Fibroblast of lung (primary cell): ENCODE measurements at regions not wholly inside any gene's neighbourhood (a gene's known extent, or its start where the extent isn't known, plus 50 kb on each side); places are given as distances from the start of the nearest gene placed in this dataset.

Experiments used
- DNase-seq, 2 donors: peaks; one replicate each; pipeline versions ENCODE4 v3.0.0 to v3.0.0-alpha.2; 2010; ENCODE audit warnings: low read depth in 2 of 2
- H2AFZ ChIP-seq: 2 replicates; pipeline ENCODE4 v1.5.1; 2012; ENCODE audit warnings: low read length, control low read depth, inconsistent platforms
- H3K27ac ChIP-seq: 2 replicates; pipeline ENCODE4 v1.5.1; 2011; ENCODE audit warnings: low read length, control low read depth; ENCODE audit not compliant: insufficient read depth
- H3K27me3 ChIP-seq: 2 replicates; pipeline ENCODE4 v1.5.1; 2011; ENCODE audit warnings: mild to moderate bottlenecking, low read length; ENCODE audit not compliant: control insufficient read depth, insufficient read depth
- H3K36me3 ChIP-seq: 2 replicates; pipeline ENCODE4 v1.5.1; 2011; ENCODE audit warnings: low read length; ENCODE audit not compliant: control insufficient read depth, insufficient read depth
- H3K4me1 ChIP-seq: 2 replicates; pipeline ENCODE4 v1.5.1; 2011; ENCODE audit warnings: low read length; ENCODE audit not compliant: control insufficient read depth, insufficient read depth; ENCODE audit errors: extremely low read depth
- H3K4me2 ChIP-seq: 2 replicates; pipeline ENCODE4 v1.5.1; 2011; ENCODE audit warnings: low read length, control low read depth; ENCODE audit not compliant: insufficient read depth; ENCODE audit errors: extremely low read depth
- H3K4me3 ChIP-seq, 4 experiments: fragments of 200-600 bp in 1 of 4; sonication (generic) in 1 of 4; replicated peaks in 1 of 4; 2 replicates each; pipeline ENCODE4 v1.5.1; 2011 to 2016; ENCODE audit warnings: low read length in 4 of 4, low read depth in 3 of 4, mild to moderate bottlenecking in 3 of 4, control low read depth in 2 of 4, inconsistent platforms in 1 of 4, mixed read lengths in 1 of 4; ENCODE audit not compliant: insufficient read depth in 1 of 4; ENCODE audit errors: control extremely low read depth in 1 of 4
- H3K79me2 ChIP-seq: 2 replicates; pipeline ENCODE4 v1.5.1; 2012; ENCODE audit warnings: mild to moderate bottlenecking, low read length, inconsistent platforms; ENCODE audit not compliant: control insufficient read depth, insufficient read depth
- H3K9ac ChIP-seq: 2 replicates; pipeline ENCODE4 v1.5.1; 2011; ENCODE audit warnings: mild to moderate bottlenecking, low read length, control low read depth; ENCODE audit not compliant: insufficient read depth
- H3K9me3 ChIP-seq: 2 replicates; pipeline ENCODE4 v1.5.1; 2012; ENCODE audit warnings: low read depth, low read length; ENCODE audit not compliant: control insufficient read depth, insufficient read depth
- H4K20me1 ChIP-seq: 2 replicates; pipeline ENCODE4 v1.5.1; 2011; ENCODE audit warnings: low read length; ENCODE audit not compliant: control insufficient read depth, insufficient read depth; ENCODE audit errors: extremely low read depth
- EZH2 ChIP-seq: IDR thresholded peaks from 2 replicates; pipeline ENCODE4 v1.5.1; 2012; ENCODE audit warnings: low read length, control low read depth, mild to moderate bottlenecking; ENCODE audit errors: missing control alignments
- TF ChIP-seq, protein P1 (sequence below), 2 donors: IDR thresholded peaks in 1 of 2; conservative IDR thresholded peaks in 1 of 2; 1 replicate in 1 of 2; 2 replicates in 1 of 2; pipeline ENCODE4 v1.5.1; 2011 to 2012; ENCODE audit warnings: low read length in 2 of 2, control low read depth in 1 of 2, inconsistent platforms in 1 of 2, low read depth in 1 of 2, mild to moderate bottlenecking in 1 of 2

DNA sequence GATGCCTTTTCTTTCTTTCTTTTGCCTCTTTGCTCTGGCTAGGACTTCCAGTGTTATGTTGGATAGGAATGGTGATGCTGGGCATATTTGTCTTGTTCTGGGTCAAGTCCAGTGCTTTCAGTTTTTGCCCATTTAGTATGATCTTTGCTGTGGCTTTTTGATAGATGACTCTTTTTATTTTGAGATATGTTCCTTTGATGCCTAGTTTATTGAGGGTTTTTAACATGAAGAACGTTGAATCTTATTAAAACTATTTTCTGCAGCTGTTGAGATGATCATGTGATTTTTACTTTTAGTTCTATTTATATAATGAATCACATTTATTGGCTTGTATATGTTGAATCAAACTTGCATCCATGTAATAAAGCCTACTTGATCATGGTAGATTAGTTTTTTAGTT, 363.8 kb upstream of the RASGRP1 start:
- Histone ChIP-seq H3K27ac (no peak overlapping the region), H3K27me3 (no peaks in the 10 kb centered on the region), H3K4me1 (peaks cover 3% of the 10 kb centered on the region), H3K79me2 (no peaks in the 10 kb centered on the region), H3K9ac (no peak overlapping the region), H3K4me2 (no peak overlapping the region), H4K20me1 (no peaks in the 10 kb centered on the region), H3K4me3 (no peak overlapping the region), H3K9me3 (no peaks in the 10 kb centered on the region), H2AFZ (no peak overlapping the region), H3K36me3 (no peaks in the 10 kb centered on the region)
- TF ChIP-seq, protein P1, sequence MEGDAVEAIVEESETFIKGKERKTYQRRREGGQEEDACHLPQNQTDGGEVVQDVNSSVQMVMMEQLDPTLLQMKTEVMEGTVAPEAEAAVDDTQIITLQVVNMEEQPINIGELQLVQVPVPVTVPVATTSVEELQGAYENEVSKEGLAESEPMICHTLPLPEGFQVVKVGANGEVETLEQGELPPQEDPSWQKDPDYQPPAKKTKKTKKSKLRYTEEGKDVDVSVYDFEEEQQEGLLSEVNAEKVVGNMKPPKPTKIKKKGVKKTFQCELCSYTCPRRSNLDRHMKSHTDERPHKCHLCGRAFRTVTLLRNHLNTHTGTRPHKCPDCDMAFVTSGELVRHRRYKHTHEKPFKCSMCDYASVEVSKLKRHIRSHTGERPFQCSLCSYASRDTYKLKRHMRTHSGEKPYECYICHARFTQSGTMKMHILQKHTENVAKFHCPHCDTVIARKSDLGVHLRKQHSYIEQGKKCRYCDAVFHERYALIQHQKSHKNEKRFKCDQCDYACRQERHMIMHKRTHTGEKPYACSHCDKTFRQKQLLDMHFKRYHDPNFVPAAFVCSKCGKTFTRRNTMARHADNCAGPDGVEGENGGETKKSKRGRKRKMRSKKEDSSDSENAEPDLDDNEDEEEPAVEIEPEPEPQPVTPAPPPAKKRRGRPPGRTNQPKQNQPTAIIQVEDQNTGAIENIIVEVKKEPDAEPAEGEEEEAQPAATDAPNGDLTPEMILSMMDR (conservative IDR thresholded peaks at IDR 0.05 in 1 of 2, IDR thresholded peaks at IDR 0.05 in 1 of 2; ENCODE audit: low read depth in 1 of 2, low read length in 2 of 2): no peak
- TF ChIP-seq EZH2: no peak
- DNase-seq: no peak

DNA sequence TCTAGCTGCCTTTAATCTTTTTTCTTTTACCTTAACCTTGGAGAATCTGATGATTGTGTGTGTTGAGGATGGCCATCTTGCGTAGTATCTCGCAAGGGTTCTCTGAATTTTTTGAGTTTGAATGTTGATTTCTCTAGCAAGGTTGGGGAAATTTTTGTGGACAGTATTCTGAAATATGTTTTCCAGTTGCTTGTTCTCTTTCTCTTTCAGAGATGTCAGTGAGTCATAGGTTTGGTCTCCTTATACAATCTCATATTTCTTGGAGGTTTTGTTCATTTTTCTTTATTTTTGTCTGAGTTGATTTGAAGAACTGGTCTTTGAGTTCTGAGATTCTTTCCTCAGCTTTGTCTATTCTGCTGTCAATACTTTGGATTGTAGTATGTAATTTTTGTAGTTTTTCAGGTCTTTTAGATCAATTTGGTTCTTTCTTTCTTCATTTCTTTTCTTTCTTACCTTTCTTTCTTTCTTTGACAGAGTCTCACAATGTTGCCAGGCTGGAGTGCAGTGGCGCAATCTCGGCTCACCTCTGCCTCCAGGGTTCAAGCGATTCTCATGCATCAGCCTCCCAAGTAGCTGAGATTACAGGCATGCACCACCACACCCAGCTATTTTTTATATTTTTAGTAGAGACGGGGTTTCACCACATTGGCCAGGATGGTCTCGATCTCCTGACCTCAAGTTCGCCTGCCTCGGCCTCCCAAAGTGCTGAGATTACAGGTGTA, 366.4 kb upstream of the RASGRP1 start:
- H3K9ac ChIP-seq: no peak overlapping the region
- H4K20me1 ChIP-seq: no peaks in the 10 kb centered on the region
- peak; percentile 51 to 57 for DNase-seq
- H2AFZ ChIP-seq: no peak overlapping the region
- peaks cover 3% of the 10 kb centered on the region for H3K4me1 ChIP-seq
- no peak overlapping the region for H3K4me3 ChIP-seq
- H3K27me3 ChIP-seq: no peaks in the 10 kb centered on the region
- H3K4me2 ChIP-seq: no peak overlapping the region
- H3K27ac ChIP-seq: no peak overlapping the region
- no peaks in the 10 kb centered on the region for H3K9me3 ChIP-seq
- TF ChIP-seq, protein P1 (conservative IDR thresholded peaks at IDR 0.05 in 1 of 2, IDR thresholded peaks at IDR 0.05 in 1 of 2; ENCODE audit: low read depth in 1 of 2, low read length in 2 of 2): no peak
- TF ChIP-seq EZH2: no peak
- no peaks in the 10 kb centered on the region for H3K36me3 ChIP-seq
- H3K79me2 ChIP-seq: no peaks in the 10 kb centered on the region

DNA sequence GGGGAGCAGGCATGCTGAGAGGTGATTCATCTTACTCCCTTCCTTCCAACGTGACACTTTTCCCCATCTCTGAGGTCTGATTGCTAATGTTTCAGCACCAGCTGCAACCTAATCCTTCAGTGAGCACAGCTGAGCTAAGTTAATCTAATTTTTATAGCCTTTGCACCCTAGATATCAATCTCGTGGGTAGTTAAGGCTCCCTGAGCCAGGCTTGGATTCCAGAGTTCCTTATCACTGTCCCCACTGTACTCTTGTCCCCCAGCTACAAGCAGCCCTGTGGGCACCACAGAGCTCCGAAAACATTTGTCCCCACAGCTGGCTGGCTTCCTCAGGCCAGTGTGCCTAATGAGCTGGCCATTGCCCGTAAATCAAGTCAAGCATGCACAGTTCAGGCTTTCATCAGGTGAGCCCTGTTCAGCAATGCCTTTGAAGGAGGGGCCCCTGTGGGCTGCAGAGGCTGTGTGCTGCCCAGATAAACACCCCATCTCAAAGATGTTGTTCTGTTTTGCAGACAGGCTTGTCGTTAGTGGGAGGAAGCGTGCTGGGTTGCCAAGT, 376.9 kb upstream of the RASGRP1 start:
- Histone ChIP-seq H3K4me1 (no peaks in the 10 kb centered on the region), H3K36me3 (no peaks in the 10 kb centered on the region), H3K27ac (no peak overlapping the region), H3K27me3 (no peaks in the 10 kb centered on the region), H3K9ac (no peak overlapping the region), H3K79me2 (no peaks in the 10 kb centered on the region), H3K9me3 (no peaks in the 10 kb centered on the region), H2AFZ (no peak overlapping the region), H3K4me3 (no peak overlapping the region), H4K20me1 (no peaks in the 10 kb centered on the region), H3K4me2 (no peak overlapping the region)
- peak in 1 of 2 donors; percentile 48 for DNase-seq
- TF ChIP-seq, protein P1 (conservative IDR thresholded peaks at IDR 0.05 in 1 of 2, IDR thresholded peaks at IDR 0.05 in 1 of 2; ENCODE audit: low read depth in 1 of 2, low read length in 2 of 2): no peak
- TF ChIP-seq EZH2: no peak
